OCI-LY3 (cell line): ENCODE measurements at regions not wholly inside any gene's neighbourhood (a gene's known extent, or its start where the extent isn't known, plus 50 kb on each side); places are given as distances from the start of the nearest gene placed in this dataset.

Source experiments
- H2AFZ ChIP-seq: fragments of 200-600, 300-600 bp; shearing (Covaris generic); 2 replicates; pipeline ENCODE4 v1.6.0; 2014; ENCODE audit warnings: antibody characterized with exemption, low read depth, low read length
- H3K27ac ChIP-seq: fragments of 200-600, 300-600 bp; sonication (generic); 2 replicates; pipeline ENCODE4 v1.5.1; 2014; ENCODE audit warnings: mild to moderate bottlenecking, low read length, moderate library complexity, mixed read lengths
- H3K27me3 ChIP-seq: fragments of 200-600, 300-600 bp; sonication (generic); 2 replicates; pipeline ENCODE4 v1.6.1; 2014; ENCODE audit warnings: low read depth, low read length, mixed read lengths
- H3K36me3 ChIP-seq: fragments of 200-600, 300-600 bp; sonication (generic); replicated peaks from 2 replicates; pipeline ENCODE3; 2014; ENCODE audit warnings: low read depth, low read length, mixed read lengths
- H3K4me1 ChIP-seq: fragments of 300-600, 200-600 bp; sonication (generic); 2 replicates; pipeline ENCODE4 v1.6.1; 2014; ENCODE audit warnings: low read length, mixed read lengths
- H3K4me2 ChIP-seq: fragments of 200-600, 300-600 bp; sonication (generic); 2 replicates; pipeline ENCODE4 v1.6.1; 2014; ENCODE audit warnings: low read length, mixed read lengths
- H3K4me3 ChIP-seq: fragments of 300-600, 200-600 bp; sonication (generic); 2 replicates; pipeline ENCODE4 v1.5.1; 2014; ENCODE audit warnings: antibody characterized with exemption, mild to moderate bottlenecking, low read length, moderate library complexity
- H3K79me2 ChIP-seq: fragments of 300-600, 200-600 bp; shearing (Covaris generic); 2 replicates; pipeline ENCODE4 v1.6.1; 2014; ENCODE audit warnings: mild to moderate bottlenecking, low read length, mixed read lengths
- H3K9ac ChIP-seq: fragments of 300-600, 200-600 bp; shearing (Covaris generic); 2 replicates; pipeline ENCODE4 v1.6.0; 2014; ENCODE audit warnings: mild to moderate bottlenecking, low read length, moderate library complexity
- H3K9me3 ChIP-seq: fragments of 200-600, 300-600 bp; shearing (Covaris generic); 2 replicates; pipeline ENCODE4 v1.6.1; 2014; ENCODE audit warnings: low read length, mixed read lengths; ENCODE audit not compliant: insufficient read depth
- H4K20me1 ChIP-seq: fragments of 200-600, 300-600 bp; sonication (generic); 2 replicates; pipeline ENCODE4 v1.6.1; 2016; ENCODE audit warnings: low read length, mixed read lengths; ENCODE audit not compliant: insufficient read depth
- CTCF ChIP-seq: fragments of 200-600, 300-600 bp; sonication (generic); IDR thresholded peaks from 2 replicates; pipeline ENCODE4 v1.5.1; 2014; ENCODE audit warnings: antibody characterized with exemption, low read length, low read depth
- EZH2phosphoT487 ChIP-seq: fragments of 200-600 bp; shearing (Covaris generic); IDR thresholded peaks from 2 replicates; pipeline ENCODE4 v1.6.1; 2018; ENCODE audit warnings: antibody characterized with exemption, mixed run types, low read depth

GRCh38 chr5:156124708-156125107 is 202.3 kb upstream of the SGCD start:
- TF ChIP-seq EZH2phosphoT487, result no peak
- no peak for TF ChIP-seq CTCF
- Histone ChIP-seq H2AFZ (no peak overlapping the region), H3K9ac (no peak overlapping the region), H3K27ac (no peak overlapping the region), H4K20me1 (no peaks in the 10 kb centered on the region), H3K9me3 (no peaks in the 10 kb centered on the region), H3K4me1 (no peaks in the 10 kb centered on the region), H3K36me3 (no peaks in the 10 kb centered on the region), H3K4me2 (no peak overlapping the region), H3K27me3 (no peaks in the 10 kb centered on the region), H3K79me2 (no peaks in the 10 kb centered on the region), H3K4me3 (no peak overlapping the region)

- Histone ChIP-seq H3K4me3 (no peak overlapping the region), H3K4me1 (no peaks in the 10 kb centered on the region), H3K27me3 (no peaks in the 10 kb centered on the region), H2AFZ (no peak overlapping the region), H3K27ac (no peak overlapping the region), H3K9me3 (no peaks in the 10 kb centered on the region), H3K9ac (no peak overlapping the region), H3K79me2 (no peaks in the 10 kb centered on the region), H3K4me2 (no peak overlapping the region), H3K36me3 (no peaks in the 10 kb centered on the region), H4K20me1 (no peaks in the 10 kb centered on the region)
- TF ChIP-seq CTCF (no peak), EZH2phosphoT487 (no peak)
These were observed 201.8 kb upstream of the SGCD start for GRCh38 chr5:156125118-156125517.

DNA sequence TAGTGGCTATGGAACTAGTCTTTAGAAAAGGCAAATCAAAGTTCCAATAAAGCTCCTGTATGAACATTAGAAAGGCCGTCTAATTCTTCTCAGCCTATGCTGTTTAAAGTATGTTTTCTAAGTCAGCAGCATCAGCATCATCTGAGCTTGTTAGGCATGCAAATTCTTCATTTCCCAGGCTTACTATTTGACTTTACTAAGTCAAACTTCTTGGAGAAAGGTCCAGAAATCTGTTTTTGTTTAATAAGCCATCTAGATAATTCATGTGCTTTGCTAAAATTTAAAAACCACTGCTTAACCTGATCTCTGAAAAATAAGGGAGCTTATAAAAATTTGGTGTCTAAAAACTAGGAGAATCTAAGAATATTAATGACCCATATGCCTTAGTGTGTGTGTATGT is 200.2 kb upstream of the SGCD start:
- H2AFZ ChIP-seq, result no peak overlapping the region
- TF ChIP-seq CTCF (no peak), EZH2phosphoT487 (no peak)
- no peaks in the 10 kb centered on the region for H3K27me3 ChIP-seq
- H3K4me3 ChIP-seq, result no peak overlapping the region
- no peaks in the 10 kb centered on the region for H3K9me3 ChIP-seq
- no peaks in the 10 kb centered on the region for H4K20me1 ChIP-seq
- no peak overlapping the region for H3K27ac ChIP-seq
- H3K36me3 ChIP-seq, result no peaks in the 10 kb centered on the region
- H3K9ac ChIP-seq, result no peak overlapping the region
- H3K4me2 ChIP-seq, result no peak overlapping the region
- no peaks in the 10 kb centered on the region for H3K79me2 ChIP-seq
- no peaks in the 10 kb centered on the region for H3K4me1 ChIP-seq

- Histone ChIP-seq H3K79me2 (no peaks in the 10 kb centered on the region), H3K27me3 (no peaks in the 10 kb centered on the region), H3K4me2 (no peak overlapping the region), H3K4me1 (no peaks in the 10 kb centered on the region), H3K36me3 (no peaks in the 10 kb centered on the region), H3K27ac (no peak overlapping the region), H2AFZ (no peak overlapping the region), H3K4me3 (no peak overlapping the region), H3K9ac (no peak overlapping the region), H3K9me3 (no peaks in the 10 kb centered on the region), H4K20me1 (no peaks in the 10 kb centered on the region)
- TF ChIP-seq EZH2phosphoT487 (no peak), CTCF (no peak)
These were observed 198.9 kb upstream of the SGCD start for GRCh38 chr5:156128026-156128425.
